IMR-90 (cell line): ENCODE measurements at regions not wholly inside any gene's neighbourhood (a gene's known extent, or its start where the extent isn't known, plus 50 kb on each side); places are given as distances from the start of the nearest gene placed in this dataset.

Experiments
- ATAC-seq: fragments of 200-7000 bp; cut with Tn5 transposase; 2 replicates; pipeline ENCODE4 v1.9.1; 2020; ENCODE audit warnings: low read depth, mild to moderate bottlenecking, moderate library complexity
- BruUV-seq: library from RNA; stranded (reverse); fragments of 400-500 nt; replicated peaks from 2 replicates; lab custom pipeline; 2021; lab: Mats Ljungman, UMichigan
- CTCF ChIA-PET: fragments of 300-600 bp; formaldehyde crosslinking; extraction: SDS; loops from one replicate; lab custom pipeline; 2021; ENCODE audit warnings: antibody characterized with exemption; lab: Yijun Ruan, JAX
- POLR2A ChIA-PET: fragments of 300-600 bp; sonication (Branson Sonifier 250); formaldehyde crosslinking; loops from one replicate; lab custom pipeline; 2022; ENCODE audit warnings: antibody characterized with exemption; ENCODE audit not compliant: unreplicated experiment; lab: Charles Lee
- DNase-seq: peaks from one replicate; pipeline ENCODE4 v3.0.0; 2013
- H2AFZ ChIP-seq: replicated peaks from 2 replicates; pipeline ENCODE3; 2013; ENCODE audit warnings: low read length, mild to moderate bottlenecking; ENCODE audit not compliant: poor library complexity
- H2AK5ac ChIP-seq: 2 replicates; pipeline ENCODE4 v1.6.1; 2013; ENCODE audit warnings: low read depth, low read length, inconsistent platforms
- H2AK9ac ChIP-seq: replicated peaks from 2 replicates; pipeline ENCODE3; 2013; ENCODE audit warnings: mild to moderate bottlenecking, low read depth, low read length, moderate library complexity; ENCODE audit not compliant: poor library complexity
- H2BK120ac ChIP-seq: 2 replicates; pipeline ENCODE4 v1.6.1; 2013; ENCODE audit warnings: low read depth, low read length, inconsistent platforms
- H2BK15ac ChIP-seq: 3 replicates; pipeline ENCODE4 v1.6.1; 2013; ENCODE audit warnings: low read depth, low read length, inconsistent platforms
- H2BK20ac ChIP-seq: 2 replicates; pipeline ENCODE4 v1.6.1; 2013; ENCODE audit warnings: low read depth, mild to moderate bottlenecking, inconsistent platforms, low read length, moderate library complexity
- H2BK5ac ChIP-seq: 2 replicates; pipeline ENCODE4 v1.6.1; 2013; ENCODE audit warnings: mild to moderate bottlenecking, low read depth, low read length, inconsistent platforms; ENCODE audit not compliant: poor library complexity, severe bottlenecking
- H3K14ac ChIP-seq: replicated peaks from 2 replicates; pipeline ENCODE4 v1.6.1; 2013; ENCODE audit warnings: low read depth, low read length, inconsistent platforms
- H3K18ac ChIP-seq: 2 replicates; pipeline ENCODE4 v1.6.1; 2013; ENCODE audit warnings: low read depth, low read length, control low read depth
- H3K23ac ChIP-seq: 2 replicates; pipeline ENCODE4 v1.6.1; 2013; ENCODE audit warnings: low read depth, low read length, inconsistent platforms
- H3K27ac ChIP-seq: 2 replicates; pipeline ENCODE4 v1.5.1; 2013; ENCODE audit warnings: mild to moderate bottlenecking, control low read depth, low read length; ENCODE audit not compliant: insufficient read depth
- H3K27me3 ChIP-seq: 2 replicates; pipeline ENCODE4 v1.6.1; 2013; ENCODE audit warnings: low read length; ENCODE audit not compliant: control insufficient read depth, insufficient read depth
- H3K36me3 ChIP-seq: 2 replicates; pipeline ENCODE4 v1.6.1; 2013; ENCODE audit warnings: low read length, mixed read lengths; ENCODE audit not compliant: control insufficient read depth, insufficient read depth
- H3K4ac ChIP-seq: 2 replicates; pipeline ENCODE4 v1.6.1; 2013; ENCODE audit warnings: low read depth, low read length, inconsistent platforms
- H3K4me1 ChIP-seq: 2 replicates; pipeline ENCODE4 v1.6.1; 2013; ENCODE audit warnings: low read length, mixed read lengths; ENCODE audit not compliant: control insufficient read depth, insufficient read depth
- H3K4me2 ChIP-seq: 2 replicates; pipeline ENCODE4 v1.6.1; 2013; ENCODE audit warnings: low read depth, mild to moderate bottlenecking, control low read depth, low read length, moderate library complexity
- H3K4me3 ChIP-seq: 2 replicates; pipeline ENCODE4 v1.5.1; 2013; ENCODE audit warnings: low read depth, mild to moderate bottlenecking, control low read depth, low read length, moderate library complexity; ENCODE audit not compliant: insufficient read depth
- H3K56ac ChIP-seq: 2 replicates; pipeline ENCODE4 v1.6.1; 2013; ENCODE audit warnings: low read length, inconsistent platforms; ENCODE audit not compliant: insufficient read depth; ENCODE audit errors: extremely low read depth
- H3K79me1 ChIP-seq, 2 experiments: 2 replicates each; pipeline ENCODE4 v1.6.1; 2013; ENCODE audit warnings: low read length in 2 of 2, inconsistent platforms in 1 of 2, low read depth in 1 of 2
- H3K9ac ChIP-seq: 2 replicates; pipeline ENCODE4 v1.6.1; 2013; ENCODE audit warnings: low read depth, low read length, control low read depth
- H3K9me1 ChIP-seq: 2 replicates; pipeline ENCODE4 v1.6.1; 2013; ENCODE audit warnings: low read length, inconsistent platforms; ENCODE audit not compliant: insufficient read depth
- H3K9me3 ChIP-seq: 2 replicates; pipeline ENCODE4 v1.6.1; 2013; ENCODE audit warnings: low read length; ENCODE audit not compliant: control insufficient read depth, insufficient read depth
- H4K20me1 ChIP-seq: 2 replicates; pipeline ENCODE4 v1.6.1; 2013; ENCODE audit warnings: low read length, inconsistent platforms; ENCODE audit not compliant: insufficient read depth
- H4K5ac ChIP-seq: 2 replicates; pipeline ENCODE4 v1.6.1; 2013; ENCODE audit warnings: mild to moderate bottlenecking, low read depth, low read length, control low read depth
- H4K8ac ChIP-seq, 2 experiments: 2 replicates each; pipeline ENCODE4 v1.6.1; 2013; ENCODE audit warnings: low read depth in 2 of 2, low read length in 2 of 2, control low read depth in 1 of 2, inconsistent platforms in 1 of 2
- H4K91ac ChIP-seq: 2 replicates; pipeline ENCODE4 v1.6.1; 2013; ENCODE audit warnings: low read depth, low read length, inconsistent platforms; ENCODE audit not compliant: insufficient read depth
- BHLHE40 ChIP-seq: fragments of 150-350 bp; IDR thresholded peaks from 2 replicates; pipeline ENCODE4 v1.6.1; 2016; ENCODE audit warnings: mild to moderate bottlenecking, low read depth, low read length
- CEBPB ChIP-seq: IDR thresholded peaks from 2 replicates; pipeline ENCODE4 v1.6.1; 2012; ENCODE audit warnings: low read depth, low read length, improper control_type of control experiment
- CHD1 ChIP-seq: IDR thresholded peaks from 2 replicates; pipeline ENCODE4 v1.6.1; 2012; ENCODE audit warnings: low read depth, low read length, improper control_type of control experiment
- ELK1 ChIP-seq: fragments of 150-350 bp; IDR thresholded peaks from 2 replicates; pipeline ENCODE4 v1.6.1; 2016; ENCODE audit warnings: low read depth, mild to moderate bottlenecking, low read length, moderate library complexity, borderline replicate concordance
- FOS ChIP-seq: fragments of 150-350 bp; IDR thresholded peaks from 2 replicates; pipeline ENCODE4 v1.6.1; 2016; ENCODE audit warnings: low read depth, low read length
- MAFK ChIP-seq: IDR thresholded peaks from 2 replicates; pipeline ENCODE4 v1.6.1; 2012; ENCODE audit warnings: low read depth, low read length, improper control_type of control experiment
- MAZ ChIP-seq: IDR thresholded peaks from 2 replicates; pipeline ENCODE4 v1.6.1; 2012; ENCODE audit warnings: low read depth, mild to moderate bottlenecking, low read length, improper control_type of control experiment, moderate library complexity, borderline replicate concordance
- MXI1 ChIP-seq: IDR thresholded peaks from 2 replicates; pipeline ENCODE4 v1.6.1; 2012; ENCODE audit warnings: low read depth, mild to moderate bottlenecking, low read length, moderate library complexity, borderline replicate concordance
- NFE2L2 ChIP-seq: fragments of 150-350 bp; IDR thresholded peaks from 2 replicates; pipeline ENCODE4 v1.6.1; 2016; ENCODE audit warnings: low read depth, mild to moderate bottlenecking, low read length
- POLR2A ChIP-seq: IDR thresholded peaks from 2 replicates; pipeline ENCODE4 v1.6.1; 2012; ENCODE audit warnings: mild to moderate bottlenecking, low read depth, low read length
- RAD21 ChIP-seq: IDR thresholded peaks from 2 replicates; pipeline ENCODE4 v1.6.1; 2012; ENCODE audit warnings: low read length, improper control_type of control experiment
- RCOR1 ChIP-seq: IDR thresholded peaks from 2 replicates; pipeline ENCODE4 v1.6.1; 2012; ENCODE audit warnings: mild to moderate bottlenecking, low read length, improper control_type of control experiment; ENCODE audit not compliant: insufficient replicate concordance
- RFX5 ChIP-seq: IDR thresholded peaks from 2 replicates; pipeline ENCODE4 v1.8.0; 2012; ENCODE audit warnings: low read depth, mild to moderate bottlenecking, low read length, moderate library complexity
- SMC3 ChIP-seq: fragments of 150-350 bp; IDR thresholded peaks from 2 replicates; pipeline ENCODE4 v1.6.1; 2016; ENCODE audit warnings: low read depth, mild to moderate bottlenecking, antibody characterized with exemption, low read length, moderate library complexity
- USF2 ChIP-seq: fragments of 150-350 bp; IDR thresholded peaks from 2 replicates; pipeline ENCODE4 v1.6.1; 2017; ENCODE audit warnings: mild to moderate bottlenecking, antibody characterized with exemption, low read length, low read depth
- WGBS, 2 experiments: methylation state at CpG; one replicate each; pipeline versions ENCODE4 v1.1.5 to v1.1.7; 2013; ENCODE audit warnings: missing lambda C conversion rate in 2 of 2; ENCODE audit not compliant: insufficient read length in 1 of 2; ENCODE audit errors: extremely low coverage in 2 of 2; 5-methylcytosine and 5-hydroxymethylcytosine counted together
- dilution Hi-C: fragments of 300-500 bp; cut with HindIII; formaldehyde crosslinking; loops from one replicate; pipeline ENCODE4 v1.14.3; 2018; ENCODE audit warnings: low sequenced_read_pairs; ENCODE audit not compliant: unreplicated experiment
- in situ Hi-C: fragments of 300-500 bp; cut with MboI; formaldehyde crosslinking; loops from 3 replicates; pipeline ENCODE4 v1.14.3; 2019; ENCODE audit warnings: low sequenced_read_pairs, inconsistent platforms, mixed read lengths
- intact Hi-C: fragments of 100-400 bp; cut with micrococcal nuclease; formaldehyde crosslinking; loops from 2 replicates; pipeline ENCODE4 v1.10.0; 2022

GRCh38 chr1:87795615-87796337 lies 467.1 kb downstream of the LMO4 start:
- Histone ChIP-seq H4K5ac (no peak overlapping the region), H3K27ac (no peak overlapping the region)
- dilution Hi-C loops, result no loop called here
- TF ChIP-seq ELK1 (no peak), RFX5 (no peak), NFE2L2 (no peak), POLR2A (no peak), MAFK (no peak), CHD1 (no peak), RAD21 (no peak), RCOR1 (no peak), MAZ (no peak), USF2 (no peak), FOS (no peak), SMC3 (no peak), CEBPB (no peak), MXI1 (no peak), BHLHE40 (no peak)

More at GRCh38 chr1:87795615-87796337, 467.1 kb downstream of the LMO4 start:
- H4K91ac ChIP-seq, result no peak overlapping the region
- CTCF ChIA-PET, result no interaction called here
- no TSS peak for BruUV-seq
- H2AFZ ChIP-seq, result no peak overlapping the region
- no peaks in the 10 kb centered on the region for H3K36me3 ChIP-seq
- no peaks in the 10 kb centered on the region for H4K20me1 ChIP-seq
- intact Hi-C loops, result no loop called here
- H2BK20ac ChIP-seq, result peak overlapping the region; percentile 65; the same call in 1 of the 2 replicates
- H3K4ac ChIP-seq, result peak overlapping the region; percentile 58; the same call in 1 of the 2 replicates
- H3K79me1 ChIP-seq, result 0 out of 4 replicates have a peak, but pooled peaks cover 0 to 3% of the 10 kb centered on the region in 2 experiments
- ATAC-seq (peak; percentile 31), DNase-seq (peak; percentile 15)
- peaks cover 6% of the 10 kb centered on the region for H3K9me1 ChIP-seq
- H2AK5ac ChIP-seq, result peak overlapping the region; percentile 42; the same call in 1 of the 2 replicates
- H2AK9ac ChIP-seq, result no peak overlapping the region
- H2BK5ac ChIP-seq, result peak overlapping the region; percentile 37
- H3K4me3 ChIP-seq, result no peak overlapping the region
- H3K4me1 ChIP-seq, result peaks cover 10% of the 10 kb centered on the region
- POLR2A ChIA-PET, result interaction anchor here (0.7 kb wide), 1 partner anchor 10 kb away, joined by 4 read pairs; no protein-coding TSS in a partner anchor
- no peak overlapping the region for H3K9ac ChIP-seq
- WGBS, 2 experiments, result no CpG with 5 or more reads among the region's 3 CpGs
- no peak overlapping the region for H3K56ac ChIP-seq
- H4K8ac ChIP-seq, result no peak overlapping the region
- H3K18ac ChIP-seq, result peak overlapping the region; percentile 76; the same call in 1 of the 2 replicates
- H2BK120ac ChIP-seq, result peak overlapping the region; percentile 78
- peak overlapping the region; percentile 35; the same call in 2 of the 3 replicates for H2BK15ac ChIP-seq
- H3K9me3 ChIP-seq, result no peaks in the 10 kb centered on the region
- no peak overlapping the region; the same call in 1 of the 2 replicates for H3K23ac ChIP-seq
- in situ Hi-C loops, result no loop called here
- 0 out of 2 replicates have a peak overlapping the region, but pooled peaks have one; percentile 46 for H3K14ac ChIP-seq
- no peaks in the 10 kb centered on the region for H3K27me3 ChIP-seq
- H3K4me2 ChIP-seq, result no peak overlapping the region
